B cell (primary cell): ENCODE measurements at regions not wholly inside any gene's neighbourhood (a gene's known extent, or its start where the extent isn't known, plus 50 kb on each side); places are given as distances from the start of the nearest gene placed in this dataset.

Source experiments
- ATAC-seq: fragments of 200-7000 bp; cut with Tn5 transposase; one replicate; pipeline ENCODE4 v1.10.0; 2021; ENCODE audit warnings: low read depth, mild to moderate bottlenecking, moderate number of reproducible peaks, moderate library complexity
- CTCF ChIA-PET: fragments of 350-600 bp; sonication (Branson Sonifier 250); formaldehyde crosslinking; loops from one replicate; lab custom pipeline; 2021; ENCODE audit warnings: antibody characterized with exemption, inconsistent platforms; lab: Charles Lee
- POLR2A ChIA-PET: fragments of 350-600 bp; sonication (Branson Sonifier 250); formaldehyde crosslinking; loops from one replicate; lab custom pipeline; 2021; ENCODE audit warnings: antibody characterized with exemption; lab: Charles Lee
- DNase-seq: peaks from one replicate; pipeline ENCODE4 v3.0.0; 2013
- H2AFZ ChIP-seq: 2 replicates; pipeline ENCODE4 v1.6.1; 2012; ENCODE audit warnings: mild to moderate bottlenecking, low read depth, low read length; ENCODE audit not compliant: insufficient read depth, poor library complexity, severe bottlenecking
- H3K27ac ChIP-seq, 2 donors: 1 replicate in 1 of 2; 2 replicates in 1 of 2; pipeline ENCODE4 v1.5.1; 2012 to 2013; ENCODE audit warnings: low read length in 2 of 2, mild to moderate bottlenecking in 2 of 2, moderate library complexity in 1 of 2
- H3K27me3 ChIP-seq, 4 experiments: fragments of 200-600 bp in 1 of 4; sonication (generic) in 1 of 4; replicated peaks in 1 of 4; 1 replicate in 2 of 4; 2 replicates in 2 of 4; pipeline versions ENCODE4 v1.6.1 to v1.7.0; 2013 to 2016; ENCODE audit warnings: low read length in 3 of 4, mild to moderate bottlenecking in 2 of 4, mixed read lengths in 1 of 4, moderate library complexity in 1 of 4; ENCODE audit not compliant: insufficient read depth in 4 of 4, control insufficient read depth in 3 of 4; ENCODE audit errors: control extremely low read depth in 1 of 4
- H3K36me3 ChIP-seq, 2 experiments: replicated peaks in 1 of 2; 1 replicate in 1 of 2; 2 replicates in 1 of 2; pipeline versions ENCODE4 v1.6.1 to v1.7.1; 2013; ENCODE audit warnings: low read length in 1 of 2; ENCODE audit not compliant: insufficient read depth in 2 of 2, control insufficient read depth in 1 of 2; ENCODE audit errors: control extremely low read depth in 1 of 2, extremely low read depth in 1 of 2
- H3K4me1 ChIP-seq, 2 donors: fragments of 200-600 bp in 1 of 2; sonication (generic) in 1 of 2; 1 replicate in 1 of 2; 2 replicates in 1 of 2; pipeline versions ENCODE4 v1.5.1 to v1.6.1; 2013 to 2017; ENCODE audit warnings: low read length in 2 of 2; ENCODE audit not compliant: control insufficient read depth in 2 of 2, insufficient read depth in 2 of 2
- H3K4me2 ChIP-seq: replicated peaks from 2 replicates; pipeline ENCODE3; 2012; ENCODE audit warnings: mild to moderate bottlenecking, low read depth, low read length; ENCODE audit not compliant: poor library complexity, severe bottlenecking
- H3K4me3 ChIP-seq, 5 experiments: fragments of 200-600 bp in 1 of 5; sonication (generic) in 1 of 5; 1 replicate in 3 of 5; 2 replicates in 2 of 5; pipeline versions ENCODE4 v1.5.1 to v1.7.0; 2011 to 2016; ENCODE audit warnings: low read length in 4 of 5, mild to moderate bottlenecking in 4 of 5, low read depth in 2 of 5, control low read depth in 1 of 5, moderate library complexity in 1 of 5; ENCODE audit not compliant: insufficient read depth in 1 of 5; ENCODE audit errors: control extremely low read depth in 1 of 5, extremely low read depth in 1 of 5
- H3K79me2 ChIP-seq: fragments of 200-600 bp; sonication (generic); one replicate; pipeline ENCODE4 v1.6.0; 2016; ENCODE audit warnings: low read length; ENCODE audit not compliant: control insufficient read depth, insufficient read depth
- H3K9ac ChIP-seq: fragments of 200-600 bp; sonication (generic); 2 replicates; pipeline ENCODE4 v1.6.1; 2017; ENCODE audit warnings: mild to moderate bottlenecking, low read length, moderate library complexity
- H3K9me3 ChIP-seq, 3 donors: one replicate each; pipeline versions ENCODE4 v1.6.1 to v1.7.1; 2013; ENCODE audit warnings: low read length in 2 of 3; ENCODE audit not compliant: control insufficient read depth in 2 of 3, insufficient read depth in 1 of 3; ENCODE audit errors: control extremely low read depth in 1 of 3
- H4K20me1 ChIP-seq: 2 replicates; pipeline ENCODE4 v1.6.0; 2012; ENCODE audit warnings: mild to moderate bottlenecking, low read length; ENCODE audit not compliant: insufficient read depth, control insufficient read depth, poor library complexity, severe bottlenecking
- H3K27ac Mint-ChIP-seq: one replicate; pipeline ENCODE4 v1.8.0; 2021; ENCODE audit warnings: mixed read lengths
- H3K27me3 Mint-ChIP-seq: one replicate; pipeline ENCODE4 v1.8.0; 2021; ENCODE audit warnings: mixed read lengths
- H3K4me1 Mint-ChIP-seq: one replicate; pipeline ENCODE4 v1.8.0; 2021; ENCODE audit warnings: mixed read lengths
- H3K4me3 Mint-ChIP-seq: one replicate; pipeline ENCODE4 v1.8.0; 2021; ENCODE audit warnings: mixed read lengths
- H3K9me3 Mint-ChIP-seq: one replicate; pipeline ENCODE4 v1.8.0; 2022; ENCODE audit warnings: mixed read lengths; ENCODE audit not compliant: insufficient read depth
- EZH2 ChIP-seq: IDR thresholded peaks from 2 replicates; pipeline ENCODE4 v1.6.1; 2012; ENCODE audit warnings: borderline replicate concordance, low read depth, mild to moderate bottlenecking, moderate library complexity, low read length; ENCODE audit not compliant: insufficient read depth, poor library complexity, severe bottlenecking
- WGBS: methylation state at CpG from one replicate; pipeline ENCODE4 v1.1.5; 2013; ENCODE audit warnings: missing lambda C conversion rate; ENCODE audit not compliant: insufficient coverage; 5-methylcytosine and 5-hydroxymethylcytosine counted together
- intact Hi-C: fragments of 100-400 bp; cut with micrococcal nuclease; formaldehyde crosslinking; loops from one replicate; pipeline ENCODE4 v1.10.0; 2022
- TF ChIP-seq, protein P1 (sequence below): fragments of 200-600 bp; IDR thresholded peaks from one replicate; pipeline ENCODE4 v1.8.0; 2022; ENCODE audit warnings: antibody characterized with exemption, mild to moderate bottlenecking

DNA sequence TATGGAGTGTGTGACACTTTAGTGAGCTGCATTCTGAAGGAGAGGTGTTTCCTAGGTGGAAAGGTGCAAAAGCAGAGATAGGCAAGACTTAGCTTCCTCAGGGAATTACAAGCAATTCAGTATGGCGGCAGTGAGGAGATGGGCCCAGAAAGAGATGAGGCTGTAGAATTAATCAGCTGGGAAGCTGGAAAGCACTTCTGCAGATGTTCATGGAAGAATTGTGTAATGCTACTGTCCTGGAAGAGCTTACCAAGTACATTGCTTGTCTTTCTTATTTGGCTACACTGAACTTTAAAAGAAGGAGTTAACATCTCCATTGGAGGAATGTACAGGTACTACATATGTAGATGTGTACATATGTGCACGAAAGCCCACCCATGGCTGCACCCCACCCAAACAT is 103.7 kb upstream of the DPT start:
- Histone ChIP-seq H4K20me1 (no peaks in the 10 kb centered on the region), H3K36me3 (no peaks in the 10 kb centered on the region), H3K4me2 (no peak overlapping the region), H3K79me2 (no peaks in the 10 kb centered on the region), H3K9ac (no peak overlapping the region), H3K4me3 (no peak overlapping the region), H3K27me3 (no peaks in the 10 kb centered on the region), H3K4me1 (no peaks in the 10 kb centered on the region), H3K9me3 (peaks cover 0 to 8% (median 0%) of the 10 kb centered on the region in 3 donors), H2AFZ (no peak overlapping the region), H3K27ac (no peak overlapping the region)
- POLR2A ChIA-PET: no interaction called here
- H3K4me1 Mint-ChIP-seq: no peaks in the 10 kb centered on the region
- no peak overlapping the region for H3K27ac Mint-ChIP-seq
- intact Hi-C loops: no loop called here
- CTCF ChIA-PET: no interaction called here
- DNase-seq (no peak), ATAC-seq (no peak)
- no peak overlapping the region for H3K4me3 Mint-ChIP-seq
- 100% methylated on average over 1 of the region's 2 CpGs for WGBS
- TF ChIP-seq, protein P1, sequence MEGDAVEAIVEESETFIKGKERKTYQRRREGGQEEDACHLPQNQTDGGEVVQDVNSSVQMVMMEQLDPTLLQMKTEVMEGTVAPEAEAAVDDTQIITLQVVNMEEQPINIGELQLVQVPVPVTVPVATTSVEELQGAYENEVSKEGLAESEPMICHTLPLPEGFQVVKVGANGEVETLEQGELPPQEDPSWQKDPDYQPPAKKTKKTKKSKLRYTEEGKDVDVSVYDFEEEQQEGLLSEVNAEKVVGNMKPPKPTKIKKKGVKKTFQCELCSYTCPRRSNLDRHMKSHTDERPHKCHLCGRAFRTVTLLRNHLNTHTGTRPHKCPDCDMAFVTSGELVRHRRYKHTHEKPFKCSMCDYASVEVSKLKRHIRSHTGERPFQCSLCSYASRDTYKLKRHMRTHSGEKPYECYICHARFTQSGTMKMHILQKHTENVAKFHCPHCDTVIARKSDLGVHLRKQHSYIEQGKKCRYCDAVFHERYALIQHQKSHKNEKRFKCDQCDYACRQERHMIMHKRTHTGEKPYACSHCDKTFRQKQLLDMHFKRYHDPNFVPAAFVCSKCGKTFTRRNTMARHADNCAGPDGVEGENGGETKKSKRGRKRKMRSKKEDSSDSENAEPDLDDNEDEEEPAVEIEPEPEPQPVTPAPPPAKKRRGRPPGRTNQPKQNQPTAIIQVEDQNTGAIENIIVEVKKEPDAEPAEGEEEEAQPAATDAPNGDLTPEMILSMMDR: no peak
- no peak for TF ChIP-seq EZH2
- peaks cover 4% of the 10 kb centered on the region for H3K27me3 Mint-ChIP-seq
- no peaks in the 10 kb centered on the region for H3K9me3 Mint-ChIP-seq

DNA sequence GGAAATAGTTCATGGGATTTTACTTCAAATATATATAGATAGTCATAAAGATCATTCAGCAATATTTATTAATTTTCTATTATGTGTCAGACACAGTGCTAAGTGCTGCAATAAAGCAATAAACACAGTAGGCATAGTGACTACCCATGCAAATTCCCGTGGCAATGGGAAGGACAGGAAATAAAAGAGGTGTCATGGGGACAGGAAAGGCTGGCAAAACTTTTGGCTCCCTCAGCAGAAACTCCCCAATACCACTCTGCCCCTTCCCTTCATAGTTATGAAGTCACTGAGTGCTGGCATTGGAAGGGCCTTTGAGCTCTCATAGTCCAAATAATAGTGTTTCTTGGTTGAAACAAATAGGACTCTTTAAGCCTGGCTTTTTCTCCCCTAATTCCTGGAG is 104.4 kb upstream of the DPT start:
- Histone ChIP-seq H3K4me2 (no peak overlapping the region), H3K4me3 (no peak overlapping the region), H3K27ac (no peak overlapping the region), H3K36me3 (no peaks in the 10 kb centered on the region), H3K79me2 (no peaks in the 10 kb centered on the region), H3K9me3 (peaks cover 0 to 8% (median 0%) of the 10 kb centered on the region in 3 donors), H2AFZ (no peak overlapping the region), H3K27me3 (no peaks in the 10 kb centered on the region), H3K9ac (no peak overlapping the region), H4K20me1 (no peaks in the 10 kb centered on the region), H3K4me1 (no peaks in the 10 kb centered on the region)
- ChIA-PET POLR2A (no interaction called here), CTCF (no interaction called here)
- Mint-ChIP-seq H3K27ac (no peak overlapping the region), H3K27me3 (peaks cover 4% of the 10 kb centered on the region), H3K4me1 (no peaks in the 10 kb centered on the region), H3K9me3 (no peaks in the 10 kb centered on the region), H3K4me3 (no peak overlapping the region)
- DNase-seq: no peak
- ATAC-seq: no peak
- no CpG with 5 or more reads among the region's 1 CpG for WGBS
- intact Hi-C loops: no loop called here
- TF ChIP-seq EZH2: no peak
- TF ChIP-seq, protein P1: no peak
